Mesothelial cell of epicardium (in vitro differentiated cells): ENCODE measurements at regions not wholly inside any gene's neighbourhood (a gene's known extent, or its start where the extent isn't known, plus 50 kb on each side); places are given as distances from the start of the nearest gene placed in this dataset.

Source experiments
- DNase-seq, 2 experiments: peaks; one replicate each; pipeline ENCODE4 v3.0.0; 2021; ENCODE audit warnings: low spot score in 2 of 2; ENCODE audit not compliant: unreplicated experiment in 2 of 2
- H3K27ac Mint-ChIP-seq: 2 replicates; pipeline ENCODE4 v1.8.0; 2021; ENCODE audit warnings: mixed read lengths
- H3K27me3 Mint-ChIP-seq: 2 replicates; pipeline ENCODE4 v1.8.0; 2021; ENCODE audit warnings: low read depth, mixed read lengths
- H3K36me3 Mint-ChIP-seq: 2 replicates; pipeline ENCODE4 v1.8.0; 2021; ENCODE audit warnings: mixed read lengths
- H3K4me1 Mint-ChIP-seq: 2 replicates; pipeline ENCODE4 v1.8.0; 2021; ENCODE audit warnings: mixed read lengths
- H3K4me3 Mint-ChIP-seq: 2 replicates; pipeline ENCODE4 v1.8.0; 2021; ENCODE audit warnings: mild to moderate bottlenecking, moderate library complexity, mixed read lengths
- H3K9me3 Mint-ChIP-seq: 2 replicates; pipeline ENCODE4 v1.8.0; 2021; ENCODE audit warnings: mixed read lengths
- TF ChIP-seq, protein P1 (sequence below): fragments of 200-600 bp; sonication (generic); IDR thresholded peaks from one replicate; pipeline ENCODE4 v1.5.0; 2021; ENCODE audit warnings: antibody characterized with exemption; ENCODE audit not compliant: unreplicated experiment

DNA sequence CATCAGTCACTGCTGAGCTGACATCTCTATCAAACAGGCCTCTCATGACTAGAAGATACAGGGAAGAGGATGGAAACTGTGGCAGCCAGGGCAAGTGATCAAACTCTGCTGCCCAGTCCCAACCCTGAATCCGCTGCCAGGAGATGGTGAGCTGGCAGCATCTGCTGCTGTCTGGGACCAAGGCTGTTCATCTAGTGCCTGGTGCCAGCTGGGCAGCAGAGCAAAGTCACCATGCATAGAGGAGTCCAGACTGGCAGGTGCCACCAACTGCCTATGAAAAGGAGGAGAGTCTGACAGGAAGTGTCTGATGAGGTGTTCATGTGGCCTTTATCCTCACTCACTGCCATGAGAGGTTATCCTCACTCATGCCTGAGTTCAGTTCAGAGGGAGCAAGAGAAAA, 518.9 kb downstream of the MID1IP1 start:
- H3K27ac Mint-ChIP-seq: no peak overlapping the region
- peaks cover 5% of the 10 kb centered on the region for H3K4me1 Mint-ChIP-seq
- no peak for DNase-seq
- peaks cover 33% of the 10 kb centered on the region for H3K9me3 Mint-ChIP-seq
- H3K27me3 Mint-ChIP-seq: no peaks in the 10 kb centered on the region
- TF ChIP-seq, protein P1, sequence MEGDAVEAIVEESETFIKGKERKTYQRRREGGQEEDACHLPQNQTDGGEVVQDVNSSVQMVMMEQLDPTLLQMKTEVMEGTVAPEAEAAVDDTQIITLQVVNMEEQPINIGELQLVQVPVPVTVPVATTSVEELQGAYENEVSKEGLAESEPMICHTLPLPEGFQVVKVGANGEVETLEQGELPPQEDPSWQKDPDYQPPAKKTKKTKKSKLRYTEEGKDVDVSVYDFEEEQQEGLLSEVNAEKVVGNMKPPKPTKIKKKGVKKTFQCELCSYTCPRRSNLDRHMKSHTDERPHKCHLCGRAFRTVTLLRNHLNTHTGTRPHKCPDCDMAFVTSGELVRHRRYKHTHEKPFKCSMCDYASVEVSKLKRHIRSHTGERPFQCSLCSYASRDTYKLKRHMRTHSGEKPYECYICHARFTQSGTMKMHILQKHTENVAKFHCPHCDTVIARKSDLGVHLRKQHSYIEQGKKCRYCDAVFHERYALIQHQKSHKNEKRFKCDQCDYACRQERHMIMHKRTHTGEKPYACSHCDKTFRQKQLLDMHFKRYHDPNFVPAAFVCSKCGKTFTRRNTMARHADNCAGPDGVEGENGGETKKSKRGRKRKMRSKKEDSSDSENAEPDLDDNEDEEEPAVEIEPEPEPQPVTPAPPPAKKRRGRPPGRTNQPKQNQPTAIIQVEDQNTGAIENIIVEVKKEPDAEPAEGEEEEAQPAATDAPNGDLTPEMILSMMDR: no peak
- no peaks in the 10 kb centered on the region for H3K36me3 Mint-ChIP-seq
- H3K4me3 Mint-ChIP-seq: no peak overlapping the region

DNA sequence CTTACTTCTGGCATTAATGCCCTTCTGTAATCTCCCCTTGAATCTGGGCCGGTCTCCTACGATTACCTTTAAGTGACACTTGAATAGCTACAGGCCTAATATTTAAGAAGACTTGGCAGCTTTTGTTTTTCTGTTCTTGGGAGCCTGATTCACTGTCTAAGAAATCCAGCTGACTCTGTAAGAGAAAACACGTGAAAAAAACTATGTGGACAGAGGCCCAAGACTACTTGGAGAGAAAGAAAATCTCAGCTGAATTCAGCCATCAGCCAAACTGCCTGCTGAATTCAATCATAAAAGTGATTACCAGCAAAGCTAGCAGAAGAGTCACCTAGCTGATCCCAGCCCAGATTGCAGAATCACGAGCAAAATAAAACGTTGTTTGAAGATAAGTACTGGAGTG, 521.2 kb downstream of the MID1IP1 start:
- DNase-seq: no peak
- Mint-ChIP-seq H3K27me3 (no peaks in the 10 kb centered on the region), H3K4me3 (no peak overlapping the region), H3K9me3 (peaks cover 30% of the 10 kb centered on the region), H3K27ac (no peak overlapping the region), H3K4me1 (peaks cover under 1% of the 10 kb centered on the region), H3K36me3 (no peaks in the 10 kb centered on the region)
- TF ChIP-seq, protein P1: no peak

DNA sequence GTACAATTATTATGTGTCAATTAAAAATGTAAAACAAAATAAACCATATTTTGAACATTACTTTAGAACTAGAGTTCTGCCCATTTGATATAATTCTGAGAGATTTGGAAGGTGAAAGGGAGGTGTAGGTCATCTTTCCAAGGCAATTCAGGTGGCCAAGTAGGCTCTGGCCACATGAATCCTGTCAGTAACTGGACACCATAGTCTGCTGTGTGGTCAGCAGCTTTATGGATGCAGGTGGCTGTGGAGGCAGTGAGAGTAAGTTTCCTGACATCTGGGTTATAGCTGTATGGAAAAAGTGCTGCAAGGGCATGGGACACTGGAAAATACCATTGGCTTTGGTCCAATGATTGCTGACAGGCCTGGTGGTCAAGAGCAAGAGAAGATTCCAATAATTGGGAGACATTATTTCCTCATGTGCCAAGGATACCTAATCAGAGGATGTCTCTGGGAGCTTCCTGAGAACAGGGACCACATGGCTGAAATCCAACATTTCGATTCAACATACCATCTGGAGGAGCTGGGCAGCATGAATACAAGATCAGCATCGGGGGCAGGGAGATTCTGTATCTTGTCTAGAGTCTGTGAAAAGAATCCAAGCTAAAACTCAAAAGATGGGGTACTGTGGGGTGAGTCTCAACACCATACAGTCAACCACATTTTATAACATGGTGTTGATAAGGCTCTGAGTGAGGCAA, 523.1 kb downstream of the MID1IP1 start:
- DNase-seq: no peak
- TF ChIP-seq, protein P1: no peak
- peaks cover 42% of the 10 kb centered on the region for H3K9me3 Mint-ChIP-seq
- H3K27ac Mint-ChIP-seq: no peak overlapping the region
- H3K27me3 Mint-ChIP-seq: peaks cover 5% of the 10 kb centered on the region
- no peak overlapping the region for H3K4me3 Mint-ChIP-seq
- no peaks in the 10 kb centered on the region for H3K36me3 Mint-ChIP-seq
- no peaks in the 10 kb centered on the region for H3K4me1 Mint-ChIP-seq

DNA sequence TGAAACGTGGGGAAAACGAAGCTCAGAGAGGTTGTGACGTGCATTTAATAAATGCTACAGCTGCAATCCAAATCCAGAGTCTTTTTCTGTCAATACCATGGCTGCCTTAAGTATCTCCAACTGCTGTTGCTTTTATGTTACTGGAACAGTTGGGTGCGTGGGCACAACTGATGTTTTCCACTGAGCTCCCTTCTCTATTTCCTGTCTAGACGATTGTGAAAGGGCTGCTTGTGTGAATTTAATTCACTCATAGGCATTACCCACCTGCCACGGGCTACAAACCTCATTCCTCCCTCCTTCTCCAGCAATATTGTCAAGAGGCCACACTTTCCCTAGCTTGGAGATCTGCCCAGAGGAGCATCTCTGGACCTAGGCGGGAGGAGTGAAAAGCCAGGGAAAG, 526.0 kb downstream of the MID1IP1 start:
- H3K36me3 Mint-ChIP-seq: no peaks in the 10 kb centered on the region
- no peak overlapping the region for H3K27ac Mint-ChIP-seq
- no peak overlapping the region for H3K4me3 Mint-ChIP-seq
- peaks cover 8% of the 10 kb centered on the region for H3K27me3 Mint-ChIP-seq
- DNase-seq: no peak
- H3K9me3 Mint-ChIP-seq: peaks cover 52% of the 10 kb centered on the region
- no peaks in the 10 kb centered on the region for H3K4me1 Mint-ChIP-seq
- TF ChIP-seq, protein P1: no peak

DNA sequence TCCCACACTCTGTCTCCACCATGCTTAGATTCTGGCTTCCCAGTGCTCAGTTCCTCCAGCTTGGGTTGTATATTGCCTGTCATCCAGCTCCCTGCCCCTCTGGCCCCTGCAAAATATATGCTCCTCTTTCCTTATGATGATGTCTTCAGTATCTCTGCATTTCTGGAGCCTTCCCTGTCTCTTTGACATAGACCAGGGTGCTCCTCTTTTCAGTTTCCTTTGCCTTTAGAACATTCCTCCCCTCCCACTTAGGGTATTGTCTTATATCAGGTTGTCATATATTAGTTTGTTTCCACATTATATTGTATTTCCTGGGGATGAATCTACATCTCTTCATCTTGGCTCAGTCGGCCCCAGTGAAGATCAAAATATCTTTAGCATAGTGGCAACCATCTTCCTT, 526.4 kb downstream of the MID1IP1 start:
- Mint-ChIP-seq H3K27ac (no peak overlapping the region), H3K9me3 (peaks cover 57% of the 10 kb centered on the region), H3K4me3 (no peak overlapping the region), H3K27me3 (peaks cover 8% of the 10 kb centered on the region), H3K4me1 (no peaks in the 10 kb centered on the region), H3K36me3 (no peaks in the 10 kb centered on the region)
- TF ChIP-seq, protein P1: no peak
- DNase-seq: no peak
